SK-N-SH (cell line): ENCODE measurements at regions not wholly inside any gene's neighbourhood (a gene's known extent, or its start where the extent isn't known, plus 50 kb on each side); places are given as distances from the start of the nearest gene placed in this dataset.
A peak's percentile ranks its signal among the peaks of the same experiment; 100 is the strongest.

ENCODE experiments used
- CTCF ChIA-PET: fragments of 300-600, 350-600 bp; formaldehyde crosslinking; extraction: SDS; loops from one replicate; lab custom pipeline; 2021; lab: Yijun Ruan, JAX
- POLR2A ChIA-PET: fragments of 350-600 bp; sonication (Branson Sonifier 250); formaldehyde crosslinking; extraction: SDS; loops from one replicate; lab custom pipeline; 2020; ENCODE audit warnings: antibody characterized with exemption, inconsistent platforms; lab: Yijun Ruan, JAX
- DNase-seq: peaks from one replicate; pipeline ENCODE4 v3.0.0; 2012
- H2AFZ ChIP-seq: fragments of 200-600 bp; sonication (generic); 2 replicates; pipeline ENCODE4 v1.8.1; 2016; ENCODE audit warnings: antibody characterized with exemption, mild to moderate bottlenecking, low read depth
- H3F3A ChIP-seq: fragments of 200-600 bp; sonication (generic); replicated peaks from 2 replicates; pipeline ENCODE3; 2016; ENCODE audit warnings: antibody characterized with exemption, mild to moderate bottlenecking; ENCODE audit not compliant: insufficient read depth
- H3K27ac ChIP-seq, 2 experiments: fragments of 200-500 bp in 1 of 2; fragments of 200-600 bp in 1 of 2; sonication (Bioruptor generic) in 1 of 2; sonication (generic), shearing (Covaris generic) in 1 of 2; 2 replicates each; pipeline versions ENCODE4 v1.5.1 to v1.6.1; 2014 to 2016; ENCODE audit warnings: low read depth in 2 of 2, inconsistent platforms in 1 of 2, low read length in 1 of 2, mild to moderate bottlenecking in 1 of 2, mixed read lengths in 1 of 2
- H3K27me3 ChIP-seq: fragments of 200-600 bp; sonication (generic), shearing (Covaris generic); 2 replicates; pipeline ENCODE4 v1.6.1; 2016; ENCODE audit warnings: mixed run types; ENCODE audit not compliant: insufficient read depth
- H3K36me3 ChIP-seq, 2 experiments: fragments of 200-500 bp in 1 of 2; fragments of 200-600 bp in 1 of 2; sonication (Bioruptor generic) in 1 of 2; sonication (generic) in 1 of 2; replicated peaks in 1 of 2; 2 replicates each; pipeline versions ENCODE3 to v1.5.1; 2014 to 2016; ENCODE audit warnings: low read length in 1 of 2, mild to moderate bottlenecking in 1 of 2; ENCODE audit not compliant: insufficient read depth in 2 of 2, control insufficient read depth in 1 of 2
- H3K4me1 ChIP-seq, 2 experiments: fragments of 200-500 bp in 1 of 2; fragments of 200-600 bp in 1 of 2; sonication (Bioruptor generic) in 1 of 2; sonication (generic), shearing (Covaris generic) in 1 of 2; 2 replicates each; pipeline versions ENCODE4 v1.5.1 to v1.6.1; 2014 to 2016; ENCODE audit warnings: low read depth in 1 of 2, low read length in 1 of 2, mixed run types in 1 of 2; ENCODE audit not compliant: insufficient read depth in 2 of 2, control insufficient read depth in 1 of 2
- H3K4me2 ChIP-seq: fragments of 200-600 bp; sonication (generic), shearing (Covaris generic); 2 replicates; pipeline ENCODE4 v1.6.1; 2017; ENCODE audit warnings: mixed run types
- H3K4me3 ChIP-seq, 2 experiments: fragments of 200-500 bp in 1 of 2; fragments of 200-600 bp in 1 of 2; sonication (Bioruptor generic) in 1 of 2; sonication (generic), shearing (Covaris generic) in 1 of 2; 2 replicates each; pipeline versions ENCODE4 v1.5.1 to v1.8.1; 2014 to 2016; ENCODE audit warnings: low read depth in 2 of 2, inconsistent platforms in 1 of 2, low read length in 1 of 2, mild to moderate bottlenecking in 1 of 2, mixed read lengths in 1 of 2, moderate library complexity in 1 of 2
- H3K79me2 ChIP-seq: fragments of 200-600 bp; sonication (generic); 2 replicates; pipeline ENCODE4 v1.8.1; 2017; ENCODE audit warnings: mild to moderate bottlenecking; ENCODE audit not compliant: insufficient read depth
- H3K9ac ChIP-seq: fragments of 200-600 bp; sonication (generic); 2 replicates; pipeline ENCODE4 v1.6.1; 2017; ENCODE audit warnings: mixed run types
- H3K9me2 ChIP-seq: fragments of 200-600 bp; sonication (generic); 2 replicates; pipeline ENCODE4 v1.6.1; 2017; ENCODE audit warnings: mixed run types
- H3K9me3 ChIP-seq: fragments of 200-600 bp; sonication (generic); 2 replicates; pipeline ENCODE4 v1.6.1; 2017; ENCODE audit warnings: mixed run types, mild to moderate bottlenecking, moderate library complexity
- H4K20me1 ChIP-seq: fragments of 200-600 bp; sonication (generic); 2 replicates; pipeline ENCODE4 v1.6.1; 2017; ENCODE audit warnings: mild to moderate bottlenecking, mixed run types; ENCODE audit not compliant: insufficient read depth
- CHD2 ChIP-seq: fragments of 150-350 bp; IDR thresholded peaks from 2 replicates; pipeline ENCODE4 v1.6.1; 2018; ENCODE audit warnings: low read length; ENCODE audit not compliant: partially characterized antibody
- FOSL2 ChIP-seq: IDR thresholded peaks from 2 replicates; pipeline ENCODE4 v1.4.0; 2012; ENCODE audit warnings: low read depth, mild to moderate bottlenecking, moderate library complexity, borderline replicate concordance
- FOXJ3 ChIP-seq: sonication (generic); formaldehyde crosslinking; IDR thresholded peaks from 2 replicates; pipeline ENCODE4 v1.5.1; 2020; ENCODE audit warnings: mild to moderate bottlenecking, missing genetic modification reagents
- FOXM1 ChIP-seq: IDR thresholded peaks from 2 replicates; pipeline ENCODE4 v1.4.0; 2012; ENCODE audit warnings: low read depth, mild to moderate bottlenecking
- GATA2 ChIP-seq: sonication (generic); formaldehyde crosslinking; IDR thresholded peaks from 2 replicates; pipeline ENCODE4 v1.5.0; 2020; ENCODE audit warnings: mild to moderate bottlenecking, missing genetic modification reagents
- JUND ChIP-seq: IDR thresholded peaks from 2 replicates; pipeline ENCODE4 v1.4.0; 2012
- MXI1 ChIP-seq: IDR thresholded peaks from 2 replicates; pipeline ENCODE4 v1.6.1; 2012; ENCODE audit warnings: mild to moderate bottlenecking, low read depth, low read length, improper control_type of control experiment
- NFIC ChIP-seq: IDR thresholded peaks from 2 replicates; pipeline ENCODE4 v1.4.0; 2012; ENCODE audit warnings: borderline replicate concordance
- NRF1 ChIP-seq: IDR thresholded peaks from 2 replicates; pipeline ENCODE4 v1.6.1; 2012; ENCODE audit warnings: low read depth, mild to moderate bottlenecking, low read length
- RXRA ChIP-seq: IDR thresholded peaks from 2 replicates; pipeline ENCODE4 v1.4.0; 2012; ENCODE audit warnings: low read depth, mild to moderate bottlenecking, borderline replicate concordance
- SMC3 ChIP-seq: IDR thresholded peaks from 2 replicates; pipeline ENCODE4 v1.6.1; 2012; ENCODE audit warnings: low read depth, low read length, improper control_type of control experiment
- TCF12 ChIP-seq: IDR thresholded peaks from 2 replicates; pipeline ENCODE4 v1.4.0; 2012
- WGBS: methylation state at CpG from one replicate; pipeline ENCODE4 v1.1.6; 2017; ENCODE audit warnings: low lambda C conversion rate; 5-methylcytosine and 5-hydroxymethylcytosine counted together
- TF ChIP-seq, protein P1 (sequence below): IDR thresholded peaks from 2 replicates; pipeline ENCODE4; 2012
- TF ChIP-seq, protein P2 (sequence below): IDR thresholded peaks from 2 replicates; pipeline ENCODE4 v1.4.0; 2012; ENCODE audit warnings: low read depth, borderline replicate concordance
- TF ChIP-seq, protein P3 (sequence below): IDR thresholded peaks from 2 replicates; pipeline ENCODE4 v1.6.1; 2012; ENCODE audit warnings: mild to moderate bottlenecking, low read depth, low read length, moderate library complexity
- TF ChIP-seq, protein P4 (sequence below): fragments of 150-350 bp; IDR thresholded peaks from 2 replicates; pipeline ENCODE4 v1.6.1; 2016; ENCODE audit warnings: mild to moderate bottlenecking, low read depth, low read length
- TF ChIP-seq, protein P5 (sequence below): IDR thresholded peaks from 2 replicates; pipeline ENCODE4 v1.4.0; 2012; ENCODE audit warnings: low read depth, borderline replicate concordance

DNA sequence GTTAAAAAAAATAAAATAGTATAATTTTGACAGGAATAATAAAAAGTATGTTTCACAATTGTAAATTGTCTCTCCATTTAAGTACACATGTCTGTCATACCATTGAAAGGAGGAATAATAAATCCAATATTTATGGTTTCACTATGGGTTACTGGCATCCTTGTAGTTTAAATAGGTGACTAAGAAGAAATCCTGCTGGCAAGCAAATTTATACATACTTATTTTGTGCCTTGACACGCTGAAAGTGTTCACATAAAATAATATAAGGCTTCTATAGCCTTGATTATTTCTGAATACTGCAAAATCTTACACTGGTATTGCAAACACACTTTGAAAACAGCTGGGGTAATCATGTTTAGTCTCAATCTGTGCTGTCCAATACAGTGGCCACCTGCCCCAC is 138.3 kb upstream of the ETAA1 start:
- TF ChIP-seq, protein P1, sequence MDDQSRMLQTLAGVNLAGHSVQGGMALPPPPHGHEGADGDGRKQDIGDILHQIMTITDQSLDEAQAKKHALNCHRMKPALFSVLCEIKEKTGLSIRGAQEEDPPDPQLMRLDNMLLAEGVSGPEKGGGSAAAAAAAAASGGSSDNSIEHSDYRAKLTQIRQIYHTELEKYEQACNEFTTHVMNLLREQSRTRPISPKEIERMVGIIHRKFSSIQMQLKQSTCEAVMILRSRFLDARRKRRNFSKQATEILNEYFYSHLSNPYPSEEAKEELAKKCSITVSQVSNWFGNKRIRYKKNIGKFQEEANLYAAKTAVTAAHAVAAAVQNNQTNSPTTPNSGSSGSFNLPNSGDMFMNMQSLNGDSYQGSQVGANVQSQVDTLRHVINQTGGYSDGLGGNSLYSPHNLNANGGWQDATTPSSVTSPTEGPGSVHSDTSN: no peak
- Histone ChIP-seq H3K4me2 (peak overlapping the region; percentile 61; the same call in 1 of the 2 replicates), H3K27me3 (no peaks in the 10 kb centered on the region), H3K9me2 (no peaks in the 10 kb centered on the region), H3K9ac (peak overlapping the region; percentile 72; the same call in 1 of the 2 replicates), H3K4me1 (peaks cover 21 to 23% of the 10 kb centered on the region in 2 experiments; a peak in 3 of 4 replicates), H3K36me3 (no peaks in the 10 kb centered on the region), H2AFZ (no peak overlapping the region), H3F3A (peaks cover 37% of the 10 kb centered on the region), H3K79me2 (peaks cover 5% of the 10 kb centered on the region; the same call in 1 of the 2 replicates), H3K4me3 (no peak overlapping the region), H3K27ac (peak overlapping the region; percentile 94 to 96), H4K20me1 (no peaks in the 10 kb centered on the region), H3K9me3 (no peaks in the 10 kb centered on the region)
- 88% methylated on average over 1 of the region's 1 CpG for WGBS
- no peak for DNase-seq
- POLR2A ChIA-PET: no interaction called here
- CTCF ChIA-PET: interaction anchor here (0.7 to 1.9 kb wide), 3 partner anchors 32 to 258 kb away, joined by 3 to 5 read pairs (median 3); no protein-coding TSS in a partner anchor

DNA sequence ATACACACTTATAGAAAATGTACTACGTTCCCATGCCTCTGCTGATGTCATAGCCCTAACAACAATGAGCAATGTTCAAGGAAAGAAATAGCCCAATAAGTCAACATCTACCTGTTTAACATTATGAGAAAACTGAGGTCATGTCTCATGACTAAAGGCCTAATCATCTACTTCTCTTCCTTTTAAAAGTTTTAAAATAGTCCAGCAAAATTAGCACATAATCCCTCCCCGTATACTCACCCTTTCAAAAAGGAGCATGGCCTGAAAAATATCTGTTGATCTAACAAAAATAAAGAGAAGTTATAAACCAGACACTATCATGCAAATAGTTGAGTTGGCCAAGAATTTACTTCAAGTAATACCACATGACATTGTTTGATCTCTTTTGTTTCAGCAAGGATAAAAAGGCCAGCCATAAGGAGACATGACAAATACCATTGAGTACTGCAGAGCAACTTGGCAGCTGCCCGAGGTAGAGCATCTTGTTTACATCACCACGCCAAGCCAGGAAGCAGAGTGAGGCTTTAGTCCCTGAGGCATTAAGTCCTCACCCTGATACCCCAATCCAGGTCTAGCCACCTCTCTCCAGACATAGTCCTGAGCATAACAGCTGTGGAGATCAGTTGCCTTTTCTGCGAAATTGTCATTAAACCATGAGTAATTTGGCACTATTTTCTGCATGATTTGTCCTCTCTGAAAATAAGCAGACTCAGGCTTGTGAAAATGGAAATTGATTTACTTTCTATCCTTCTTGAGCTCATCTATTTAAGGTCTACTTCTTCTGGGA is 137.4 kb upstream of the ETAA1 start:
- Histone ChIP-seq H3K4me1 (peaks cover 21 to 23% of the 10 kb centered on the region in 2 experiments; a peak in 3 of 4 replicates), H2AFZ (no peak overlapping the region), H3K27ac (peak overlapping the region; percentile 94 to 96), H4K20me1 (no peaks in the 10 kb centered on the region), H3K36me3 (no peaks in the 10 kb centered on the region), H3K9me3 (no peaks in the 10 kb centered on the region), H3K9ac (peak overlapping the region; percentile 72), H3K79me2 (peaks cover 5% of the 10 kb centered on the region; the same call in 1 of the 2 replicates), H3F3A (peaks cover 37% of the 10 kb centered on the region), H3K9me2 (no peaks in the 10 kb centered on the region), H3K27me3 (no peaks in the 10 kb centered on the region), H3K4me2 (peak overlapping the region; percentile 61), H3K4me3 (peak overlapping the region in 1 of 2 experiments; percentile 9; a peak in 1 of 4 replicates)
- ChIA-PET POLR2A (interaction anchor here (0.9 kb wide), 1 partner anchor 621 kb away, joined by 3 read pairs; no protein-coding TSS in a partner anchor), CTCF (interaction anchor here (0.7 to 2.1 kb wide), 6 partner anchors 14 to 826 kb away, joined by 3 to 7 read pairs (median 4); no protein-coding TSS in a partner anchor)
- peak; percentile 49 for DNase-seq
- 5% methylated on average over 5 of the region's 5 CpGs for WGBS
- peak; percentile 92 for TF ChIP-seq NFIC
- peak; percentile 36; the same call in 1 of the 2 replicates for TF ChIP-seq MXI1
- TF ChIP-seq, protein P2, sequence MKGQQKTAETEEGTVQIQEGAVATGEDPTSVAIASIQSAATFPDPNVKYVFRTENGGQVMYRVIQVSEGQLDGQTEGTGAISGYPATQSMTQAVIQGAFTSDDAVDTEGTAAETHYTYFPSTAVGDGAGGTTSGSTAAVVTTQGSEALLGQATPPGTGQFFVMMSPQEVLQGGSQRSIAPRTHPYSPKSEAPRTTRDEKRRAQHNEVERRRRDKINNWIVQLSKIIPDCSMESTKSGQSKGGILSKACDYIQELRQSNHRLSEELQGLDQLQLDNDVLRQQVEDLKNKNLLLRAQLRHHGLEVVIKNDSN: no peak; the same call in 1 of the 2 replicates
- TF ChIP-seq SMC3: no peak
- TF ChIP-seq FOXJ3 (CRISPR knock-in tag): peak; percentile 59
- peak; percentile 48 for TF ChIP-seq FOSL2
- TF ChIP-seq, protein P3, sequence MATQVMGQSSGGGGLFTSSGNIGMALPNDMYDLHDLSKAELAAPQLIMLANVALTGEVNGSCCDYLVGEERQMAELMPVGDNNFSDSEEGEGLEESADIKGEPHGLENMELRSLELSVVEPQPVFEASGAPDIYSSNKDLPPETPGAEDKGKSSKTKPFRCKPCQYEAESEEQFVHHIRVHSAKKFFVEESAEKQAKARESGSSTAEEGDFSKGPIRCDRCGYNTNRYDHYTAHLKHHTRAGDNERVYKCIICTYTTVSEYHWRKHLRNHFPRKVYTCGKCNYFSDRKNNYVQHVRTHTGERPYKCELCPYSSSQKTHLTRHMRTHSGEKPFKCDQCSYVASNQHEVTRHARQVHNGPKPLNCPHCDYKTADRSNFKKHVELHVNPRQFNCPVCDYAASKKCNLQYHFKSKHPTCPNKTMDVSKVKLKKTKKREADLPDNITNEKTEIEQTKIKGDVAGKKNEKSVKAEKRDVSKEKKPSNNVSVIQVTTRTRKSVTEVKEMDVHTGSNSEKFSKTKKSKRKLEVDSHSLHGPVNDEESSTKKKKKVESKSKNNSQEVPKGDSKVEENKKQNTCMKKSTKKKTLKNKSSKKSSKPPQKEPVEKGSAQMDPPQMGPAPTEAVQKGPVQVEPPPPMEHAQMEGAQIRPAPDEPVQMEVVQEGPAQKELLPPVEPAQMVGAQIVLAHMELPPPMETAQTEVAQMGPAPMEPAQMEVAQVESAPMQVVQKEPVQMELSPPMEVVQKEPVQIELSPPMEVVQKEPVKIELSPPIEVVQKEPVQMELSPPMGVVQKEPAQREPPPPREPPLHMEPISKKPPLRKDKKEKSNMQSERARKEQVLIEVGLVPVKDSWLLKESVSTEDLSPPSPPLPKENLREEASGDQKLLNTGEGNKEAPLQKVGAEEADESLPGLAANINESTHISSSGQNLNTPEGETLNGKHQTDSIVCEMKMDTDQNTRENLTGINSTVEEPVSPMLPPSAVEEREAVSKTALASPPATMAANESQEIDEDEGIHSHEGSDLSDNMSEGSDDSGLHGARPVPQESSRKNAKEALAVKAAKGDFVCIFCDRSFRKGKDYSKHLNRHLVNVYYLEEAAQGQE: no peak
- TF ChIP-seq, protein P4, sequence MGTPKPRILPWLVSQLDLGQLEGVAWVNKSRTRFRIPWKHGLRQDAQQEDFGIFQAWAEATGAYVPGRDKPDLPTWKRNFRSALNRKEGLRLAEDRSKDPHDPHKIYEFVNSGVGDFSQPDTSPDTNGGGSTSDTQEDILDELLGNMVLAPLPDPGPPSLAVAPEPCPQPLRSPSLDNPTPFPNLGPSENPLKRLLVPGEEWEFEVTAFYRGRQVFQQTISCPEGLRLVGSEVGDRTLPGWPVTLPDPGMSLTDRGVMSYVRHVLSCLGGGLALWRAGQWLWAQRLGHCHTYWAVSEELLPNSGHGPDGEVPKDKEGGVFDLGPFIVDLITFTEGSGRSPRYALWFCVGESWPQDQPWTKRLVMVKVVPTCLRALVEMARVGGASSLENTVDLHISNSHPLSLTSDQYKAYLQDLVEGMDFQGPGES: no peak
- peak; percentile 88 for TF ChIP-seq JUND
- TF ChIP-seq NRF1: no peak
- TF ChIP-seq RXRA: peak; percentile 90
- no peak for TF ChIP-seq CHD2
- TF ChIP-seq GATA2 (CRISPR knock-in tag): peak; percentile 78
- TF ChIP-seq, protein P5, sequence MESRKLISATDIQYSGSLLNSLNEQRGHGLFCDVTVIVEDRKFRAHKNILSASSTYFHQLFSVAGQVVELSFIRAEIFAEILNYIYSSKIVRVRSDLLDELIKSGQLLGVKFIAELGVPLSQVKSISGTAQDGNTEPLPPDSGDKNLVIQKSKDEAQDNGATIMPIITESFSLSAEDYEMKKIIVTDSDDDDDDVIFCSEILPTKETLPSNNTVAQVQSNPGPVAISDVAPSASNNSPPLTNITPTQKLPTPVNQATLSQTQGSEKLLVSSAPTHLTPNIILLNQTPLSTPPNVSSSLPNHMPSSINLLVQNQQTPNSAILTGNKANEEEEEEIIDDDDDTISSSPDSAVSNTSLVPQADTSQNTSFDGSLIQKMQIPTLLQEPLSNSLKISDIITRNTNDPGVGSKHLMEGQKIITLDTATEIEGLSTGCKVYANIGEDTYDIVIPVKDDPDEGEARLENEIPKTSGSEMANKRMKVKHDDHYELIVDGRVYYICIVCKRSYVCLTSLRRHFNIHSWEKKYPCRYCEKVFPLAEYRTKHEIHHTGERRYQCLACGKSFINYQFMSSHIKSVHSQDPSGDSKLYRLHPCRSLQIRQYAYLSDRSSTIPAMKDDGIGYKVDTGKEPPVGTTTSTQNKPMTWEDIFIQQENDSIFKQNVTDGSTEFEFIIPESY: no peak; the same call in 1 of the 2 replicates
- TF ChIP-seq TCF12: peak; percentile 98
- peak; percentile 88 for TF ChIP-seq FOXM1
